GM12878 (cell line): ENCODE measurements at regions not wholly inside any gene's neighbourhood (a gene's known extent, or its start where the extent isn't known, plus 50 kb on each side); places are given as distances from the start of the nearest gene placed in this dataset.

Experiments
- ATAC-seq: fragments of 200-7000 bp; cut with Tn5 transposase; 3 replicates; pipeline ENCODE4 v1.9.1; 2020; ENCODE audit warnings: mild to moderate bottlenecking, moderate library complexity
- BruUV-seq: library from RNA; stranded (reverse); fragments of 400-500 nt; replicated peaks from 2 replicates; lab custom pipeline; 2021; lab: Mats Ljungman, UMichigan
- CTCF ChIA-PET: fragments of 300-600 bp; sonication (Branson Sonifier 250); formaldehyde crosslinking; extraction: SDS; loops from one replicate; lab custom pipeline; 2021; ENCODE audit warnings: inconsistent platforms; lab: Yijun Ruan, JAX
- POLR2A ChIA-PET: fragments of 350-600 bp; formaldehyde crosslinking; extraction: SDS; loops from one replicate; lab custom pipeline; 2021; ENCODE audit warnings: inconsistent platforms; lab: Charles Lee
- RAD21 ChIA-PET: fragments of 300-600 bp; sonication (Branson Sonifier 250); formaldehyde crosslinking; loops from one replicate; lab custom pipeline; 2023; ENCODE audit warnings: antibody characterized with exemption; ENCODE audit not compliant: unreplicated experiment; lab: Charles Lee
- SMC1A ChIA-PET: fragments of 300-600 bp; sonication (Branson Sonifier 250); formaldehyde crosslinking; loops from one replicate; lab custom pipeline; 2023; ENCODE audit not compliant: unreplicated experiment, uncharacterized antibody; lab: Charles Lee
- DNase-seq: peaks from one replicate; pipeline ENCODE4 v3.0.0-alpha.2; 2011; ENCODE audit warnings: low read depth, low spot score
- FAIRE-seq: peaks from 3 replicates; lab custom pipeline; 2011; peaks lifted over from hg19 to GRCh38; lab: Jason Lieb, UNC
- H2AFZ ChIP-seq: 2 replicates; pipeline ENCODE4 v1.6.0; 2011; ENCODE audit warnings: low read depth, low read length, control low read depth; ENCODE audit not compliant: control insufficient read depth
- H3K27ac ChIP-seq: 2 replicates; pipeline ENCODE4 v1.5.1; 2011; ENCODE audit warnings: control low read depth; ENCODE audit not compliant: control insufficient read depth, insufficient read depth
- H3K27me3 ChIP-seq, 2 experiments: replicated peaks in 1 of 2; 2 replicates each; pipeline versions ENCODE4 v1.6.0 to v1.6.1; 2011; ENCODE audit warnings: low read length in 1 of 2; ENCODE audit not compliant: control insufficient read depth in 2 of 2, insufficient read depth in 2 of 2
- H3K36me3 ChIP-seq, 2 experiments: 2 replicates each; pipeline ENCODE4 v1.5.1; 2011; ENCODE audit warnings: low read length in 1 of 2; ENCODE audit not compliant: control insufficient read depth in 2 of 2, insufficient read depth in 2 of 2
- H3K4me1 ChIP-seq: 2 replicates; pipeline ENCODE4 v1.6.1; 2011; ENCODE audit warnings: mild to moderate bottlenecking, low read length, moderate library complexity, mixed read lengths; ENCODE audit not compliant: control insufficient read depth, insufficient read depth
- H3K4me2 ChIP-seq: 2 replicates; pipeline ENCODE4 v1.6.0; 2011; ENCODE audit warnings: control low read depth; ENCODE audit not compliant: control insufficient read depth, insufficient read depth
- H3K4me3 ChIP-seq: fragments of 200-600 bp; sonication (generic); 2 replicates; pipeline ENCODE4 v1.5.1; 2016
- H3K79me2 ChIP-seq: 2 replicates; pipeline ENCODE4 v1.6.0; 2011; ENCODE audit warnings: low read length; ENCODE audit not compliant: control insufficient read depth, insufficient read depth
- H3K9ac ChIP-seq: 2 replicates; pipeline ENCODE4 v1.8.0; 2011; ENCODE audit warnings: low read length, control low read depth, mixed read lengths; ENCODE audit not compliant: control insufficient read depth, insufficient read depth
- H3K9me3 ChIP-seq: replicated peaks from 3 replicates; pipeline ENCODE4 v1.5.1; 2011; ENCODE audit warnings: mild to moderate bottlenecking, low read length; ENCODE audit not compliant: control insufficient read depth, insufficient read depth
- H4K20me1 ChIP-seq: 2 replicates; pipeline ENCODE4 v1.6.0; 2011; ENCODE audit not compliant: control insufficient read depth, insufficient read depth
- BMI1 ChIP-seq: fragments of 450-650 bp; IDR thresholded peaks from 2 replicates; pipeline ENCODE4 v1.6.1; 2016; ENCODE audit warnings: mild to moderate bottlenecking, moderate library complexity, borderline replicate concordance
- CREM ChIP-seq: IDR thresholded peaks from 2 replicates; pipeline ENCODE4 v1.6.1; 2014; ENCODE audit warnings: antibody characterized with exemption, low read depth
- EED ChIP-seq: sonication (generic); IDR thresholded peaks from 2 replicates; pipeline ENCODE4 v1.6.1; 2016; ENCODE audit warnings: antibody characterized with exemption, low read depth
- FOS ChIP-seq: IDR thresholded peaks from 3 replicates; pipeline ENCODE4 v1.6.1; 2011; ENCODE audit warnings: borderline replicate concordance; ENCODE audit not compliant: insufficient read length; ENCODE audit errors: extremely low read depth
- MXI1 ChIP-seq: fragments of 150-350 bp; IDR thresholded peaks from 2 replicates; pipeline ENCODE4 v1.6.1; 2011; ENCODE audit warnings: low read depth, mild to moderate bottlenecking, inconsistent platforms, low read length, improper control_type of control experiment
- MYB ChIP-seq: fragments of 150-350 bp; IDR thresholded peaks from 2 replicates; pipeline ENCODE4 v1.6.1; 2014; ENCODE audit warnings: mild to moderate bottlenecking, low read depth, low read length, borderline replicate concordance
- NR2F1 ChIP-seq: fragments of 450-650 bp; conservative IDR thresholded peaks from 2 replicates; pipeline ENCODE4 v1.6.1; 2017; ENCODE audit warnings: mild to moderate bottlenecking
- POU2F2 ChIP-seq: IDR thresholded peaks from 3 replicates; pipeline ENCODE4 v1.6.1; 2011; ENCODE audit warnings: low read depth, mild to moderate bottlenecking, low read length, borderline replicate concordance
- RAD51 ChIP-seq: fragments of 450-650 bp; IDR thresholded peaks from 2 replicates; pipeline ENCODE4 v1.6.1; 2016; ENCODE audit warnings: moderate library complexity, mild to moderate bottlenecking, inconsistent platforms
- SPI1 ChIP-seq: IDR thresholded peaks from 2 replicates; pipeline ENCODE4 v1.6.1; 2011; ENCODE audit warnings: low read depth, mild to moderate bottlenecking, low read length, moderate library complexity, borderline replicate concordance; ENCODE audit not compliant: insufficient read depth
- YY1 ChIP-seq: IDR thresholded peaks from 2 replicates; pipeline ENCODE4 v1.6.1; 2011; ENCODE audit warnings: low read depth, mild to moderate bottlenecking, low read length
- ZNF384 ChIP-seq: IDR thresholded peaks from 2 replicates; pipeline ENCODE4 v1.6.1; 2012; ENCODE audit warnings: low read depth, mild to moderate bottlenecking, low read length, improper control_type of control experiment, borderline replicate concordance
- ZSCAN29 ChIP-seq: fragments of 450-650 bp; IDR thresholded peaks from 2 replicates; pipeline ENCODE4 v1.6.1; 2017; ENCODE audit warnings: mild to moderate bottlenecking, moderate library complexity
- WGBS: methylation state at CpG from one replicate; pipeline ENCODE4 v1.1.6; 2016; ENCODE audit warnings: low lambda C conversion rate; ENCODE audit not compliant: insufficient replicate concordance, insufficient coverage; ENCODE audit errors: missing lambda C conversion rate; 5-methylcytosine and 5-hydroxymethylcytosine counted together
- in situ Hi-C: fragments of 300-500 bp; cut with MboI; formaldehyde crosslinking; loops from 9 replicates; pipeline ENCODE4 v1.14.3; 2018; ENCODE audit warnings: mixed read lengths
- intact Hi-C: fragments of 100-400 bp; cut with micrococcal nuclease; formaldehyde crosslinking; loops from one replicate; pipeline ENCODE4 v1.14.2; 2022; ENCODE audit not compliant: unreplicated experiment
- TF ChIP-seq, protein P1 (sequence below): fragments of 450-650 bp; formaldehyde crosslinking; IDR thresholded peaks from 2 replicates; pipeline ENCODE4 v1.4.0; 2020; ENCODE audit warnings: mild to moderate bottlenecking, moderate library complexity
- TF ChIP-seq, protein P2 (sequence below): fragments of 150-350 bp; IDR thresholded peaks from 2 replicates; pipeline ENCODE4 v1.6.1; 2016; ENCODE audit warnings: low read depth, low read length

DNA sequence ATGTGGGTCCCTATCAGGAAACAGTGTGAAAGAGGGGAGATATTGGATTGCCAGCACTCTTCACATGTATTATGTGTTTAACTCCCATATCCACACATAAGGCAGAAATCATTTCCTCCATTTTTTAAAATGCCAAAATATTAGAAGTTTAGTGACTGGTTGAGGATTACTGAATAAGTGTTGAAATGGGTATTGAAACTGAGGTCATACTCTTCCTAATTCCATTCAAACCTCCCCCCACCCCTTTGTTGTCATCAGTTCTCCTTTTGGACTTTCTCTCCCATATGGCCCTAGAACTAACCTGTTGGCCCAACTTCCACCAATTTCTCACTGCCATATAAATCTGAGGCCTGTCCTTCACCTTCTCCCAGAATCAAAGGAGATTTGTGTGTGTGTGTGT lies 81.6 kb downstream of the EVX1 start (continued):
- TF ChIP-seq BMI1 = no peak
- no peak for TF ChIP-seq RAD51
- TF ChIP-seq EED = no peak
- TF ChIP-seq YY1 = no peak
- TF ChIP-seq, protein P1, sequence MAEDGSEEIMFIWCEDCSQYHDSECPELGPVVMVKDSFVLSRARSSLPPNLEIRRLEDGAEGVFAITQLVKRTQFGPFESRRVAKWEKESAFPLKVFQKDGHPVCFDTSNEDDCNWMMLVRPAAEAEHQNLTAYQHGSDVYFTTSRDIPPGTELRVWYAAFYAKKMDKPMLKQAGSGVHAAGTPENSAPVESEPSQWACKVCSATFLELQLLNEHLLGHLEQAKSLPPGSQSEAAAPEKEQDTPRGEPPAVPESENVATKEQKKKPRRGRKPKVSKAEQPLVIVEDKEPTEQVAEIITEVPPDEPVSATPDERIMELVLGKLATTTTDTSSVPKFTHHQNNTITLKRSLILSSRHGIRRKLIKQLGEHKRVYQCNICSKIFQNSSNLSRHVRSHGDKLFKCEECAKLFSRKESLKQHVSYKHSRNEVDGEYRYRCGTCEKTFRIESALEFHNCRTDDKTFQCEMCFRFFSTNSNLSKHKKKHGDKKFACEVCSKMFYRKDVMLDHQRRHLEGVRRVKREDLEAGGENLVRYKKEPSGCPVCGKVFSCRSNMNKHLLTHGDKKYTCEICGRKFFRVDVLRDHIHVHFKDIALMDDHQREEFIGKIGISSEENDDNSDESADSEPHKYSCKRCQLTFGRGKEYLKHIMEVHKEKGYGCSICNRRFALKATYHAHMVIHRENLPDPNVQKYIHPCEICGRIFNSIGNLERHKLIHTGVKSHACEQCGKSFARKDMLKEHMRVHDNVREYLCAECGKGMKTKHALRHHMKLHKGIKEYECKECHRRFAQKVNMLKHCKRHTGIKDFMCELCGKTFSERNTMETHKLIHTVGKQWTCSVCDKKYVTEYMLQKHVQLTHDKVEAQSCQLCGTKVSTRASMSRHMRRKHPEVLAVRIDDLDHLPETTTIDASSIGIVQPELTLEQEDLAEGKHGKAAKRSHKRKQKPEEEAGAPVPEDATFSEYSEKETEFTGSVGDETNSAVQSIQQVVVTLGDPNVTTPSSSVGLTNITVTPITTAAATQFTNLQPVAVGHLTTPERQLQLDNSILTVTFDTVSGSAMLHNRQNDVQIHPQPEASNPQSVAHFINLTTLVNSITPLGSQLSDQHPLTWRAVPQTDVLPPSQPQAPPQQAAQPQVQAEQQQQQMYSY (CRISPR knock-in tag) = no peak

DNA sequence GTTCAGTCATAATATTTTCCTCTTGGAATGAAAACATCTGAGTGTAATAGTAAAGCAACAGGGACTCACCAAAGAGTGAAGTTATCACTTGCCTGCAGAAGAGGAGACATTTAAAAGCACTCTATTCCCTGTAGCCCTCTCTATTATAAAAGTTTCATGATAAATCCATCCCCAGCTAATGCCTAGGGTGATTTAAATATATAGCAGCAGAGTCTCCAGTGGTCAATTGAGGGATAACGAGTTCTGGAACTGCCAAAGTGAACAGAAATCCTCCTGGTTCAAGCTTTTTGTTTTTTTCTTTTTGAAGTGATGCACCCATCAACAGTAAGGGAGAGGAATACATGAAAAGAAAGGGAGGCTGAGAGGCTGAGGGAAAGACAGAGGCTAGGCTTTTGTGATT lies 87.3 kb downstream of the EVX1 start:
- FAIRE-seq = no peak
- no peaks in the 10 kb centered on the region for H3K36me3 ChIP-seq
- CTCF ChIA-PET = no interaction called here
- H3K27ac ChIP-seq = no peak overlapping the region
- no peak overlapping the region for H3K4me3 ChIP-seq
- no peaks in the 10 kb centered on the region for H3K27me3 ChIP-seq
- 0% methylated on average over 1 of the region's 1 CpG for WGBS
- intact Hi-C loops = no loop called here
- no peak for DNase-seq
- ATAC-seq = no peak
- H3K9me3 ChIP-seq = no peaks in the 10 kb centered on the region
- no peak overlapping the region for H3K4me2 ChIP-seq
- in situ Hi-C loops = no loop called here
- POLR2A ChIA-PET = no interaction called here
- no peaks in the 10 kb centered on the region for H3K4me1 ChIP-seq
- no peaks in the 10 kb centered on the region for H3K79me2 ChIP-seq
- no TSS peak for BruUV-seq
- H3K9ac ChIP-seq = no peak overlapping the region
- no peaks in the 10 kb centered on the region for H4K20me1 ChIP-seq
- no peak overlapping the region for H2AFZ ChIP-seq
- RAD21 ChIA-PET = no interaction called here
- SMC1A ChIA-PET = no interaction called here
- TF ChIP-seq SPI1 (no peak), POU2F2 (no peak), EED (no peak), NR2F1 (no peak), FOS (no peak), MXI1 (no peak), CREM (no peak), MYB (no peak), ZNF384 (no peak), ZSCAN29 (no peak)
- TF ChIP-seq, protein P2, sequence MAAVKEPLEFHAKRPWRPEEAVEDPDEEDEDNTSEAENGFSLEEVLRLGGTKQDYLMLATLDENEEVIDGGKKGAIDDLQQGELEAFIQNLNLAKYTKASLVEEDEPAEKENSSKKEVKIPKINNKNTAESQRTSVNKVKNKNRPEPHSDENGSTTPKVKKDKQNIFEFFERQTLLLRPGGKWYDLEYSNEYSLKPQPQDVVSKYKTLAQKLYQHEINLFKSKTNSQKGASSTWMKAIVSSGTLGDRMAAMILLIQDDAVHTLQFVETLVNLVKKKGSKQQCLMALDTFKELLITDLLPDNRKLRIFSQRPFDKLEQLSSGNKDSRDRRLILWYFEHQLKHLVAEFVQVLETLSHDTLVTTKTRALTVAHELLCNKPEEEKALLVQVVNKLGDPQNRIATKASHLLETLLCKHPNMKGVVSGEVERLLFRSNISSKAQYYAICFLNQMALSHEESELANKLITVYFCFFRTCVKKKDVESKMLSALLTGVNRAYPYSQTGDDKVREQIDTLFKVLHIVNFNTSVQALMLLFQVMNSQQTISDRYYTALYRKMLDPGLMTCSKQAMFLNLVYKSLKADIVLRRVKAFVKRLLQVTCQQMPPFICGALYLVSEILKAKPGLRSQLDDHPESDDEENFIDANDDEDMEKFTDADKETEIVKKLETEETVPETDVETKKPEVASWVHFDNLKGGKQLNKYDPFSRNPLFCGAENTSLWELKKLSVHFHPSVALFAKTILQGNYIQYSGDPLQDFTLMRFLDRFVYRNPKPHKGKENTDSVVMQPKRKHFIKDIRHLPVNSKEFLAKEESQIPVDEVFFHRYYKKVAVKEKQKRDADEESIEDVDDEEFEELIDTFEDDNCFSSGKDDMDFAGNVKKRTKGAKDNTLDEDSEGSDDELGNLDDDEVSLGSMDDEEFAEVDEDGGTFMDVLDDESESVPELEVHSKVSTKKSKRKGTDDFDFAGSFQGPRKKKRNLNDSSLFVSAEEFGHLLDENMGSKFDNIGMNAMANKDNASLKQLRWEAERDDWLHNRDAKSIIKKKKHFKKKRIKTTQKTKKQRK = no peak
